C4-2B (cell line): ENCODE measurements at regions not wholly inside any gene's neighbourhood (a gene's known extent, or its start where the extent isn't known, plus 50 kb on each side); places are given as distances from the start of the nearest gene placed in this dataset.

Experiments
- H3K27ac ChIP-seq: fragments of 450-650 bp; 2 replicates; pipeline ENCODE4 v1.5.1; 2017
- CTCF ChIP-seq: fragments of 450-650 bp; conservative IDR thresholded peaks from 2 replicates; pipeline ENCODE4 v1.5.1; 2017; ENCODE audit warnings: mild to moderate bottlenecking
- ZFX ChIP-seq: fragments of 450-650 bp; IDR thresholded peaks from 2 replicates; pipeline ENCODE4 v1.6.1; 2017

- no peak overlapping the region for H3K27ac ChIP-seq
Observed at GRCh38 chr6:41467061-41467460, 79.1 kb upstream of the FOXP4 start.

GRCh38 chr6:41467627-41468404 lies 78.4 kb upstream of the FOXP4 start:
- TF ChIP-seq ZFX (no peak), CTCF (no peak)
- no peak overlapping the region for H3K27ac ChIP-seq

More at GRCh38 chr6:41467061-41467460, 79.1 kb upstream of the FOXP4 start:
- TF ChIP-seq CTCF, result no peak
- TF ChIP-seq ZFX, result no peak

- H3K27ac ChIP-seq, result no peak overlapping the region
- TF ChIP-seq CTCF, result no peak
- no peak for TF ChIP-seq ZFX
Observed at GRCh38 chr6:41469156-41470028, 76.8 kb upstream of the FOXP4 start.

- TF ChIP-seq ZFX, result no peak
- TF ChIP-seq CTCF, result no peak
Observed at GRCh38 chr6:41470029-41470330, 76.2 kb upstream of the FOXP4 start.

GRCh38 chr6:41470331-41471063 lies 75.7 kb upstream of the FOXP4 start:
- TF ChIP-seq ZFX, result no peak
- TF ChIP-seq CTCF, result no peak
- no peak overlapping the region for H3K27ac ChIP-seq

More at GRCh38 chr6:41470029-41470330, 76.2 kb upstream of the FOXP4 start:
- H3K27ac ChIP-seq, result no peak overlapping the region

GRCh38 chr6:41471064-41471895 lies 74.9 kb upstream of the FOXP4 start:
- TF ChIP-seq CTCF (no peak), ZFX (no peak)
- no peak overlapping the region for H3K27ac ChIP-seq
